Naive thymus-derived CD4-positive, alpha-beta T cell (primary cell): ENCODE measurements at regions not wholly inside any gene's neighbourhood (a gene's known extent, or its start where the extent isn't known, plus 50 kb on each side); places are given as distances from the start of the nearest gene placed in this dataset.

Experiments used
- ATAC-seq: fragments of 150-1000 bp; cut with Tn5 transposase; 2 replicates; pipeline ENCODE4 v1.10.0; 2021; ENCODE audit warnings: mild to moderate bottlenecking, moderate library complexity
- CTCF ChIA-PET: fragments of 350-600 bp; sonication (Branson Sonifier 250); formaldehyde crosslinking; loops from one replicate; lab custom pipeline; 2021; ENCODE audit warnings: antibody characterized with exemption; lab: Charles Lee
- POLR2A ChIA-PET: fragments of 350-600 bp; sonication (Branson Sonifier 250); formaldehyde crosslinking; loops from one replicate; lab custom pipeline; 2021; ENCODE audit warnings: antibody characterized with exemption, inconsistent platforms; lab: Charles Lee
- DNase-seq, 9 donors: peaks; one replicate each; pipeline versions ENCODE4 v3.0.0 to v3.0.0-alpha.2; 2020 to 2022; ENCODE audit warnings: mixed read lengths in 1 of 9
- H3K27ac ChIP-seq: one replicate; pipeline ENCODE4 v1.7.0; 2013; ENCODE audit warnings: mild to moderate bottlenecking, low read depth, low read length, moderate library complexity
- H3K27me3 ChIP-seq, 2 donors: one replicate each; pipeline ENCODE4 v1.7.0; 2013; ENCODE audit warnings: low read length in 2 of 2, mild to moderate bottlenecking in 2 of 2, moderate library complexity in 2 of 2; ENCODE audit not compliant: control insufficient read depth in 2 of 2, insufficient read depth in 2 of 2
- H3K36me3 ChIP-seq, 3 experiments: 1 replicate in 2 of 3; 2 replicates in 1 of 3; pipeline ENCODE4 v1.7.0; 2013; ENCODE audit warnings: low read length in 3 of 3, mild to moderate bottlenecking in 3 of 3, moderate library complexity in 1 of 3; ENCODE audit not compliant: insufficient read depth in 3 of 3, control insufficient read depth in 2 of 3
- H3K4me1 ChIP-seq, 2 donors: one replicate each; pipeline ENCODE4 v1.7.0; 2013; ENCODE audit warnings: low read length in 2 of 2, mild to moderate bottlenecking in 2 of 2, moderate library complexity in 1 of 2; ENCODE audit not compliant: control insufficient read depth in 2 of 2, insufficient read depth in 2 of 2
- H3K4me3 ChIP-seq: 2 replicates; pipeline ENCODE4 v1.7.0; 2013; ENCODE audit warnings: mild to moderate bottlenecking, low read length
- H3K9me3 ChIP-seq, 3 experiments: 1 replicate in 2 of 3; 2 replicates in 1 of 3; pipeline ENCODE4 v1.7.0; 2013; ENCODE audit warnings: low read length in 3 of 3; ENCODE audit not compliant: control insufficient read depth in 2 of 3
- H3K27ac Mint-ChIP-seq, 9 donors: one replicate each; pipeline ENCODE4 v1.8.0; 2020 to 2022; ENCODE audit warnings: mixed read lengths in 9 of 9, mild to moderate bottlenecking in 8 of 9, moderate library complexity in 5 of 9, inconsistent platforms in 2 of 9
- H3K27me3 Mint-ChIP-seq, 5 donors: one replicate each; pipeline ENCODE4 v1.8.0; 2021 to 2022; ENCODE audit warnings: mixed read lengths in 5 of 5, mild to moderate bottlenecking in 1 of 5
- H3K36me3 Mint-ChIP-seq, 5 donors: one replicate each; pipeline ENCODE4 v1.8.0; 2020 to 2022; ENCODE audit warnings: mixed read lengths in 5 of 5, mild to moderate bottlenecking in 3 of 5, inconsistent platforms in 1 of 5
- H3K4me1 Mint-ChIP-seq, 7 donors: one replicate each; pipeline ENCODE4 v1.8.0; 2020 to 2022; ENCODE audit warnings: mixed read lengths in 7 of 7, mild to moderate bottlenecking in 3 of 7, inconsistent platforms in 1 of 7
- H3K4me3 Mint-ChIP-seq, 10 donors: one replicate each; pipeline ENCODE4 v1.8.0; 2020 to 2022; ENCODE audit warnings: mild to moderate bottlenecking in 10 of 10, mixed read lengths in 10 of 10, moderate library complexity in 6 of 10, inconsistent platforms in 2 of 10
- H3K9me3 Mint-ChIP-seq, 11 donors: one replicate each; pipeline ENCODE4 v1.8.0; 2020 to 2022; ENCODE audit warnings: mixed read lengths in 11 of 11, mild to moderate bottlenecking in 4 of 11, inconsistent platforms in 1 of 11, moderate library complexity in 1 of 11
- intact Hi-C, 2 donors: fragments of 100-400 bp; cut with micrococcal nuclease; formaldehyde crosslinking; loops; one replicate each; pipeline ENCODE4 v1.15.1; 2023

GRCh38 chr9:129285382-129285781 is 107.3 kb upstream of the IER5L start:
- DNase-seq (no peak), ATAC-seq (no peak)
- H3K9me3 Mint-ChIP-seq: peaks cover 0 to 2% (median 0%) of the 10 kb centered on the region in 11 donors
- H3K27me3 ChIP-seq: no peaks in the 10 kb centered on the region
- H3K4me1 ChIP-seq: no peaks in the 10 kb centered on the region
- no peaks in the 10 kb centered on the region for H3K36me3 ChIP-seq
- CTCF ChIA-PET: no interaction called here
- peaks cover 0 to 3% (median 0%) of the 10 kb centered on the region in 5 donors for H3K27me3 Mint-ChIP-seq
- peaks cover 0 to 2% (median 0%) of the 10 kb centered on the region in 7 donors for H3K4me1 Mint-ChIP-seq
- H3K4me3 ChIP-seq: no peak overlapping the region
- H3K9me3 ChIP-seq: no peaks in the 10 kb centered on the region
- no peak overlapping the region for H3K27ac ChIP-seq
- POLR2A ChIA-PET: no interaction called here
- no peak overlapping the region for H3K27ac Mint-ChIP-seq
- H3K4me3 Mint-ChIP-seq: no peak overlapping the region
- intact Hi-C loops: no loop called here
- H3K36me3 Mint-ChIP-seq: no peaks in the 10 kb centered on the region

GRCh38 chr9:129284607-129285291 is 106.7 kb upstream of the IER5L start:
- no peaks in the 10 kb centered on the region for H3K36me3 Mint-ChIP-seq
- DNase-seq: no peak

GRCh38 chr9:129283705-129284606 is 105.9 kb upstream of the IER5L start:
- no peak for ATAC-seq
- Mint-ChIP-seq H3K4me3 (no peak overlapping the region), H3K27me3 (peaks cover 0 to under 1% (median 0%) of the 10 kb centered on the region in 5 donors), H3K9me3 (no peaks in the 10 kb centered on the region), H3K4me1 (peaks cover 0 to 2% (median 0%) of the 10 kb centered on the region in 7 donors), H3K27ac (no peak overlapping the region), H3K36me3 (no peaks in the 10 kb centered on the region)
- H3K9me3 ChIP-seq: no peaks in the 10 kb centered on the region
- DNase-seq: no peak
- no peaks in the 10 kb centered on the region for H3K4me1 ChIP-seq
- no peaks in the 10 kb centered on the region for H3K27me3 ChIP-seq
- ChIA-PET POLR2A (no interaction called here), CTCF (no interaction called here)
- intact Hi-C loops: no loop called here
- H3K36me3 ChIP-seq: no peaks in the 10 kb centered on the region
- no peak overlapping the region for H3K27ac ChIP-seq
- H3K4me3 ChIP-seq: no peak overlapping the region

More at GRCh38 chr9:129284607-129285291, 106.7 kb upstream of the IER5L start:
- no peak overlapping the region for H3K27ac ChIP-seq
- ChIA-PET CTCF (no interaction called here), POLR2A (no interaction called here)
- no peaks in the 10 kb centered on the region for H3K9me3 ChIP-seq
- no peak overlapping the region for H3K27ac Mint-ChIP-seq
- H3K27me3 ChIP-seq: no peaks in the 10 kb centered on the region
- no peak overlapping the region for H3K4me3 ChIP-seq
- peaks cover 0 to 2% (median 0%) of the 10 kb centered on the region in 7 donors for H3K4me1 Mint-ChIP-seq
- peaks cover 0 to under 1% (median 0%) of the 10 kb centered on the region in 11 donors for H3K9me3 Mint-ChIP-seq
- intact Hi-C loops: no loop called here
- no peaks in the 10 kb centered on the region for H3K36me3 ChIP-seq
- peaks cover 0 to 3% (median 0%) of the 10 kb centered on the region in 5 donors for H3K27me3 Mint-ChIP-seq
- no peaks in the 10 kb centered on the region for H3K4me1 ChIP-seq
- ATAC-seq: no peak
- H3K4me3 Mint-ChIP-seq: no peak overlapping the region

- ChIA-PET POLR2A (no interaction called here), CTCF (interaction anchor here (1.5 kb wide), 1 partner anchor 21 kb away, joined by 3 read pairs; no protein-coding TSS in a partner anchor)
- Histone ChIP-seq H3K9me3 (no peaks in the 10 kb centered on the region), H3K4me3 (no peak overlapping the region), H3K27ac (no peak overlapping the region), H3K36me3 (no peaks in the 10 kb centered on the region), H3K4me1 (no peaks in the 10 kb centered on the region), H3K27me3 (no peaks in the 10 kb centered on the region)
- ATAC-seq (no peak), DNase-seq (no peak)
- no peaks in the 10 kb centered on the region for H3K27me3 Mint-ChIP-seq
- no peaks in the 10 kb centered on the region for H3K36me3 Mint-ChIP-seq
- peaks cover 0 to 2% (median 0%) of the 10 kb centered on the region in 7 donors for H3K4me1 Mint-ChIP-seq
- H3K9me3 Mint-ChIP-seq: no peaks in the 10 kb centered on the region
- H3K27ac Mint-ChIP-seq: no peak overlapping the region
- intact Hi-C loops: no loop called here
- no peak overlapping the region for H3K4me3 Mint-ChIP-seq
Observed at GRCh38 chr9:129283291-129283691, 105.2 kb upstream of the IER5L start.

GRCh38 chr9:129282731-129283211 is 104.7 kb upstream of the IER5L start:
- H3K9me3 Mint-ChIP-seq: no peaks in the 10 kb centered on the region
- intact Hi-C loops: no loop called here
- H3K4me3 Mint-ChIP-seq: no peak overlapping the region
- no peaks in the 10 kb centered on the region for H3K9me3 ChIP-seq
- H3K27ac Mint-ChIP-seq: no peak overlapping the region
- DNase-seq (no peak), ATAC-seq (no peak)
- ChIA-PET CTCF (interaction anchor here (1.5 kb wide), 1 partner anchor 21 kb away, joined by 3 read pairs; no protein-coding TSS in a partner anchor), POLR2A (no interaction called here)
- no peak overlapping the region for H3K27ac ChIP-seq
- no peaks in the 10 kb centered on the region for H3K4me1 ChIP-seq
- H3K27me3 Mint-ChIP-seq: no peaks in the 10 kb centered on the region
- H3K36me3 ChIP-seq: no peaks in the 10 kb centered on the region
- H3K36me3 Mint-ChIP-seq: no peaks in the 10 kb centered on the region
- H3K4me1 Mint-ChIP-seq: peaks cover 0 to 2% (median 0%) of the 10 kb centered on the region in 7 donors
- H3K4me3 ChIP-seq: no peak overlapping the region
- H3K27me3 ChIP-seq: no peaks in the 10 kb centered on the region

GRCh38 chr9:129282272-129282671 is 104.2 kb upstream of the IER5L start:
- no peaks in the 10 kb centered on the region for H3K36me3 ChIP-seq
- peaks cover 0 to 2% (median 0%) of the 10 kb centered on the region in 7 donors for H3K4me1 Mint-ChIP-seq
- no peak overlapping the region for H3K27ac Mint-ChIP-seq
- no peaks in the 10 kb centered on the region for H3K9me3 ChIP-seq
- ChIA-PET CTCF (interaction anchor here (1.5 kb wide), 1 partner anchor 20 kb away, joined by 3 read pairs; no protein-coding TSS in a partner anchor), POLR2A (no interaction called here)
- ATAC-seq: no peak
- intact Hi-C loops: no loop called here
- H3K27ac ChIP-seq: no peak overlapping the region
- H3K27me3 ChIP-seq: no peaks in the 10 kb centered on the region
- peaks cover 0 to 1% (median 0%) of the 10 kb centered on the region in 5 donors for H3K27me3 Mint-ChIP-seq
- no peak for DNase-seq
- H3K9me3 Mint-ChIP-seq: no peaks in the 10 kb centered on the region
- no peak overlapping the region for H3K4me3 ChIP-seq
- H3K4me3 Mint-ChIP-seq: no peak overlapping the region
- no peaks in the 10 kb centered on the region for H3K4me1 ChIP-seq
- H3K36me3 Mint-ChIP-seq: no peaks in the 10 kb centered on the region
